NCI-H82 treated with DMSO at 0.1 percent for 48 hours (cell line): ENCODE measurements at regions not wholly inside any gene's neighbourhood (a gene's known extent, or its start where the extent isn't known, plus 50 kb on each side); places are given as distances from the start of the nearest gene placed in this dataset.

Source experiments
- DNase-seq: peaks from one replicate; lab custom pipeline; 2025; ENCODE audit not compliant: unreplicated experiment; lab: John Stamatoyannopoulos, UW

- no peak for DNase-seq
Measured at GRCh38 chr10:78718032-78718572, 350.7 kb upstream of the ZMIZ1 start.

GRCh38 chr10:78719276-78719675, 349.5 kb upstream of the ZMIZ1 start:
- no peak for DNase-seq

- DNase-seq = no peak
Measured at GRCh38 chr10:78720091-78720490, 348.7 kb upstream of the ZMIZ1 start.

GRCh38 chr10:78721231-78721630, 347.5 kb upstream of the ZMIZ1 start:
- DNase-seq = no peak

GRCh38 chr10:78724846-78725245, 343.9 kb upstream of the ZMIZ1 start:
- DNase-seq = no peak

- DNase-seq = no peak
Measured at GRCh38 chr10:78726171-78726570, 342.6 kb upstream of the ZMIZ1 start.

GRCh38 chr10:78727251-78727650, 341.5 kb upstream of the ZMIZ1 start:
- DNase-seq = no peak

GRCh38 chr10:78727728-78728127, 341.0 kb upstream of the ZMIZ1 start:
- no peak for DNase-seq

- no peak for DNase-seq
Measured at GRCh38 chr10:78728176-78728575, 340.6 kb upstream of the ZMIZ1 start.

GRCh38 chr10:78729366-78729765, 339.4 kb upstream of the ZMIZ1 start:
- DNase-seq = no peak

GRCh38 chr10:78729800-78730199, 339.0 kb upstream of the ZMIZ1 start:
- no peak for DNase-seq

GRCh38 chr10:78730754-78731153, 338.0 kb upstream of the ZMIZ1 start:
- DNase-seq = no peak

GRCh38 chr10:78731675-78732074, 337.1 kb upstream of the ZMIZ1 start:
- DNase-seq = no peak

- no peak for DNase-seq
Measured at GRCh38 chr10:78732381-78732780, 336.4 kb upstream of the ZMIZ1 start.

GRCh38 chr10:78736926-78737630, 331.7 kb upstream of the ZMIZ1 start:
- DNase-seq = no peak

GRCh38 chr10:78737883-78738856, 330.6 kb upstream of the ZMIZ1 start:
- DNase-seq = no peak

GRCh38 chr10:78738861-78739260, 329.9 kb upstream of the ZMIZ1 start:
- no peak for DNase-seq

GRCh38 chr10:78739444-78740053, 329.2 kb upstream of the ZMIZ1 start:
- DNase-seq = no peak

- DNase-seq = no peak
Measured at GRCh38 chr10:78740976-78741915, 327.5 kb upstream of the ZMIZ1 start.

- no peak for DNase-seq
Measured at GRCh38 chr10:78742406-78742729, 326.4 kb upstream of the ZMIZ1 start.
